BJ (cell line): ENCODE measurements at regions not wholly inside any gene's neighbourhood (a gene's known extent, or its start where the extent isn't known, plus 50 kb on each side); places are given as distances from the start of the nearest gene placed in this dataset.
"Not testable (repeated sequence)": the region's sequence is repeated elsewhere in the genome, so short reads cannot be mapped to it uniquely, and the experiment has no call there.

Source experiments
- CTCF ChIA-PET: fragments of 350-600 bp; formaldehyde crosslinking; extraction: SDS; loops from one replicate; lab custom pipeline; 2021; ENCODE audit warnings: antibody characterized with exemption, inconsistent platforms; lab: Yijun Ruan, JAX
- POLR2A ChIA-PET: fragments of 300-600 bp; sonication (Branson Sonifier 250); formaldehyde crosslinking; extraction: SDS; loops from one replicate; lab custom pipeline; 2021; ENCODE audit warnings: antibody characterized with exemption; lab: Charles Lee
- DNase-seq: peaks from one replicate; pipeline ENCODE4 v3.0.0-alpha.2; 2011; ENCODE audit warnings: low read depth
- H3K27me3 ChIP-seq: 2 replicates; pipeline ENCODE4 v1.6.0; 2011; ENCODE audit warnings: low read length; ENCODE audit not compliant: control insufficient read depth, insufficient read depth
- H3K36me3 ChIP-seq: 2 replicates; pipeline ENCODE4 v1.5.1; 2011; ENCODE audit warnings: low read length; ENCODE audit not compliant: control insufficient read depth, insufficient read depth
- H3K4me3 ChIP-seq: 2 replicates; pipeline ENCODE4 v1.5.1; 2011; ENCODE audit warnings: low read depth, mild to moderate bottlenecking, control low read depth, low read length
- TF ChIP-seq, protein P1 (sequence below): IDR thresholded peaks from 2 replicates; pipeline ENCODE4 v1.5.1; 2011; ENCODE audit warnings: low read depth, mild to moderate bottlenecking, control low read depth, inconsistent platforms, low read length, moderate library complexity; ENCODE audit not compliant: insufficient read depth

DNA sequence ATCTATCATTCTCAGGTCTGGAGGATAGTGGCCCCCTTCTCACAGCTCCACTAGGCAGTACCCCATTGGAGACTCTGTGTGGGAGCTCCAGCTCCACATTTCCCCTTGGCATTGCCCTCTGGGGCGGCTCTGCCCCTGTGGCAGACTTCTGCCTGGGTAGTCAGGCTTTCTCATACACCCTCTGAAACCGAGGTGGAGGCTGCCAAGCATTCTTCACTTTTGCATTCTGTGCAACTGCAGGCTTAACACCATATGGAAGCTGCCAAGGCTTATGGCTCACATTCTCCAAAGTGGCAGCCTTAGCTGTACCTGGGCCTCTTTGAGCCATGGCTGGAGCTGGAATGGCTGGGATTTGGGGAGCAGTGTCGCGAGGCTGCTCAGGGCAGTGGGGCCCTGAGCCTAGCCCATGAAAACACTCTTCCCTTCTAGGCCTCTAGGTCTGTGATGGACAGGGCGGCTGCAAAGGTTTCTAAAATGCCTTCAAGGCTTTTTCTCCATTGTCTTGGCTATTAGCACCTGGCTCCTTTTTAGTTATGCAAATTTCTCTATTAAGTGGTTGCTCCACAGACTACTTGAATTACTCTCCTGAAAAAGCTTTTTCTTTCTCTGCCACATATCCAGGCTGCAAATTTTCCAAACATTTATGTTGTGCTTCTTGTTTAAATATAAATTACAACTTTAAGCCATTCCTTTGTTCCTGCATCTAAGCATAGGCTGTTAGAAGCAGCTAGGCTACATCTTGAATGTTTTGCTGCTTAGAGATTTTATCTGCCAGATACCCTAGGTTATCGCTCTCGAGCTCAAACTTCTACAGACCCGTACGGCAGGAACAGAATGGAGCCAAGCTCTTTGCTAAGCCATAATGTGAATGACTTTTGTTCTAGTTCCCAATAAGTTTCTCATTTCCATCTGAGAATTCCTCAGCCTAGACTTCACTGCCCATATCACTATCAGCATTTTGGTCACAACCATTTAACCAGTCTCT, 206.5 kb downstream of the CPS1 start:
- no peak overlapping the region for H3K4me3 ChIP-seq
- POLR2A ChIA-PET = no interaction called here
- H3K27me3 ChIP-seq = no peaks in the 10 kb centered on the region
- TF ChIP-seq, protein P1, sequence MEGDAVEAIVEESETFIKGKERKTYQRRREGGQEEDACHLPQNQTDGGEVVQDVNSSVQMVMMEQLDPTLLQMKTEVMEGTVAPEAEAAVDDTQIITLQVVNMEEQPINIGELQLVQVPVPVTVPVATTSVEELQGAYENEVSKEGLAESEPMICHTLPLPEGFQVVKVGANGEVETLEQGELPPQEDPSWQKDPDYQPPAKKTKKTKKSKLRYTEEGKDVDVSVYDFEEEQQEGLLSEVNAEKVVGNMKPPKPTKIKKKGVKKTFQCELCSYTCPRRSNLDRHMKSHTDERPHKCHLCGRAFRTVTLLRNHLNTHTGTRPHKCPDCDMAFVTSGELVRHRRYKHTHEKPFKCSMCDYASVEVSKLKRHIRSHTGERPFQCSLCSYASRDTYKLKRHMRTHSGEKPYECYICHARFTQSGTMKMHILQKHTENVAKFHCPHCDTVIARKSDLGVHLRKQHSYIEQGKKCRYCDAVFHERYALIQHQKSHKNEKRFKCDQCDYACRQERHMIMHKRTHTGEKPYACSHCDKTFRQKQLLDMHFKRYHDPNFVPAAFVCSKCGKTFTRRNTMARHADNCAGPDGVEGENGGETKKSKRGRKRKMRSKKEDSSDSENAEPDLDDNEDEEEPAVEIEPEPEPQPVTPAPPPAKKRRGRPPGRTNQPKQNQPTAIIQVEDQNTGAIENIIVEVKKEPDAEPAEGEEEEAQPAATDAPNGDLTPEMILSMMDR = no peak
- no peak for DNase-seq
- CTCF ChIA-PET = no interaction called here
- no peaks in the 10 kb centered on the region for H3K36me3 ChIP-seq

DNA sequence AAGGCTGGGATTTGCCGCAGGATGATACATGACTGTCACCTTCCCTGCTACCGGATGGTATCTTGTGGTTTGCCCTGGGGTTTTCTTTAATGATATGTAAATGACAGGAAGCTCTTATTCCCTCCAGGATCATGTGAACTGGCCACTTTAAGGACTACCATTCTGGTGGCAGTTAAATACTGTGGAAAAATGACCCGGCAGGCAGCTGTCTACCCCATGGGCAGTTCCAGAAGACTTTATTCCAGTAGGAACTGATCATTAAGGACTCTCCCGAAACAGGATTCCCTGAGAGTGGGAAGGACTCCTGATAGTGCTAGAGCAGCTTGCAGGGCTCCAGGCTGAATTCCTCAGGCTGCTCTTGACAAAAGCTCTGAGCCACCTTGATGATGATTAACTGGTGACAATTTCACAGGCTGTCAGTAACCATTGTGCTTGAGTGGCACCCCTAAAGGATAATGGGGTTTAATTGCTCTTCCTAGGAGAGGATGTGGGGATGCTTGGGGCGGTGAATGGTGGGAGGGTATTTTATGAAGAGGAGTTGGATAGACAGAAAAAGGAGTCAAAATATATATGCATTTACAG, 212.0 kb downstream of the CPS1 start:
- POLR2A ChIA-PET = no interaction called here
- CTCF ChIA-PET = no interaction called here
- TF ChIP-seq, protein P1 = no peak
- no peaks in the 10 kb centered on the region for H3K36me3 ChIP-seq
- no peak for DNase-seq
- H3K4me3 ChIP-seq = no peak overlapping the region
- H3K27me3 ChIP-seq = no peaks in the 10 kb centered on the region

DNA sequence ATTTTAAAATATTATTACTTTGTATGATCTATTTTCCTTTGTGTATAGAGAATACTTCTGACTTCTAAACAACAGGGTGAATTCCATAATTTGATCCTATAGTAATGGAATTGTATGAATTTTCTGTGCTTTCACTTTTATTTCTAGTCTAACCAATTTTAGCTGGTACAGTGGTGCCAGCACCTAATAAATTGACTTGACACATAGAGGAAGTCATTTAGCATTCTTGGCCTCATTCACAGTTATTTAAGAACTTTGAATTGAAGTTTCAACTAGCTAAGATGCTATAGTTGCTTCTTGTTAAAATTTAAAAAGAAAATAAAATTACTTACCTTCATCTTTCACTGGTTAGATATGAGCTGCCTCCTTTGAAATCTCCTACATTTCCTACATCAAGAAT, 220.4 kb downstream of the CPS1 start:
- H3K27me3 ChIP-seq = no peaks in the 10 kb centered on the region
- TF ChIP-seq, protein P1 = no peak
- ChIA-PET CTCF (no interaction called here), POLR2A (no interaction called here)
- DNase-seq = no peak
- no peak overlapping the region for H3K4me3 ChIP-seq
- H3K36me3 ChIP-seq = no peaks in the 10 kb centered on the region

DNA sequence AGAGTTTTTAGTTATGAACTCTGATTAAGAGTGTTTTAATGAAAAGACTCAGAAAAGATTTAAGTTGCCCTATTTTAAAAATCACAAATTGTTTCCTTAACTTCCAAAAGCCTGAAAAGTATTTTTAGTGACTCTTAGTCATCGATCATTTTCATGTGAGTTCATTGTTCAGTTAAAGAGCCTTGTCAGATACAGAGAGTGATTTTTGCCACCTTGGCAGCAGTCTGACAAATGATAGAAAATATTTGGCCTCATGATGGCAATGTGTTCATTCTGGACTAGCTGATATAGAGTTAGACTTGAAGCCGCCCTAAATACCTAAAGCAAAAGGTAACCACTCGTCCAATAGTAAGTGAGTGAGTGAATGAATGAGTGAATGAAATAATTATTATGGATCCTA, 225.8 kb downstream of the CPS1 start:
- Histone ChIP-seq H3K27me3 (no peaks in the 10 kb centered on the region), H3K36me3 (no peaks in the 10 kb centered on the region), H3K4me3 (no peak overlapping the region)
- ChIA-PET POLR2A (no interaction called here), CTCF (no interaction called here)
- TF ChIP-seq, protein P1 = no peak
- no peak for DNase-seq

DNA sequence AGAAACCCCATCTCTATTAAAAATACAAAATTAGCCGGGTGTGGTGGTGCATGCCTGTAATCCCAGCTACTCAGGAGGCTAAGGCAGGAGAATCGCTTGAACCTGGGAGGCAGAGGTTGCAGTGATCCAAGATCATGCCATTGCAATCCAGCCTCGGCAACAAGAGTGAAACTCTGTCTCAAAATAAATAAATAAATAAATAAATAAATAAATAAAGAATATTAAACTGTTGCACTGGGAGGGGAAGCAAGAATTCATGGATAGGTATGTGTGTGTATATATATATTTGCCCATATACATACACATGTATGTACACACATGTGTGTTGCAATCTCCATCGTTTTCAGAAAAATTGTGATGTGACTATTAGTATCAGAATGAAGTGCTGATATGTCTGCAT, 231.4 kb downstream of the CPS1 start:
- H3K4me3 ChIP-seq, DNase-seq, H3K36me3 ChIP-seq, H3K27me3 ChIP-seq, POLR2A ChIA-PET, CTCF ChIA-PET: not testable (repeated sequence)
